ENCODE measurements at regions not wholly inside any gene's neighbourhood (a gene's known extent, or its start where the extent isn't known, plus 50 kb on each side); places are given as distances from the start of the nearest gene placed in this dataset.
A peak's percentile ranks its signal among the peaks of the same experiment; 100 is the strongest.
"Not testable (repeated sequence)": the region's sequence is repeated elsewhere in the genome, so short reads cannot be mapped to it uniquely, and the experiment has no call there.

DNA sequence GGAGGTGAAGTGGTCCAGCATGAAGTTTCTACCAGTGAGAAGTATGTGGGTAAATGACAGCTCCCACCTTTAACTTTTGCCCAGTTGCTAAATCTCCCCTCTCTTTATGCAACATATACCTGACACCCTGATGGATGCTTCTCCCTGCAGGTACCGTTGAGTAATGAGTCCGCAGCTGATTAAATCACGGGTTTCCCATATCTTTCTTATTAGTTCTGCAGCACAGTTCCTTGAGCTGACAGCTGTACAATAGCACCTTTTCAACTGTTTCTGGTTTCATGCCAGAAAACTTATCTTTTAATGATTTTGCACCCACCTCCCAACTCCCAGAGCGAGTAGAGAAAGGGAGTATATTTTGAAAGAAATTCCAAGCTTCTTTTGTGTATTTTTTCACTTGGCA lies 161.0 kb upstream of the TUT7 start:
- DNase-seq: no peak

DNA sequence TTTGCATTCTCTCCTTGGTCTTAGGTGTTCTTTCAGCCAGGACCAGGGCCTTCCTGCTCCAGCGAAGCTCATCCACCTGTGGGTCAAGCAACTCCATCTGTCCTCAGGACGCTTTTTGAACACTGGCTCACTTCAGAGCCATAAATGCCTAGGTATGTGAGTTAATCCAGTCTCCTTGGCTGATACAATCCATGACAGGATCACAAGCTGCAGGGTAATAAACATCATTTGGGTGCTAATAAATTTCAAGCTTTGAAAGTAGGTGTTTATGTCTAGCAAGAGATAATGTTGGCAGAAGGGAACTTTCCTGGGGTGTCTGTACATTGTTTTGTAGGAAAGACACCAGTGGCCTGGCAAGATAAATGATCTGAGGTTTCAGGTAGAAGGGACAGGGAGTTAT lies 159.2 kb upstream of the TUT7 start:
- DNase-seq: no peak

DNA sequence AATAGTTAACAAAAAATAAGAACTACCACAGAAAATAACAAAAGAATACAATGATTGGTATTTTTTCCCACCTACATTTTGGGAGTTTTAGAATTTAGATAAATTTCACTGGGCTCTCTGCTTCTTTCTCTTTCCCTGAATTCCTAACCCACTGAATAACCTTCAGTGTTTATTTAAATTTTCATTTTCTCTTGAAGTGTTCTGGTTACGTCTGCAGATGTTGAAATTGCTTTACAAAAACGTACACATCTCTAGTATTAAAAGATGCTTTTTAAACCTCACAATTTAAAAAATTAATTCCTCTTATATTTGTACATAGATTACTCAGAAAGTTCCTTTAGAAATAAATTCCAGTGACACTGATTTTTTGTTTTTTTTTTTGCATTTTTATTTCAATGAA lies 158.7 kb upstream of the TUT7 start:
- no peak for DNase-seq

DNA sequence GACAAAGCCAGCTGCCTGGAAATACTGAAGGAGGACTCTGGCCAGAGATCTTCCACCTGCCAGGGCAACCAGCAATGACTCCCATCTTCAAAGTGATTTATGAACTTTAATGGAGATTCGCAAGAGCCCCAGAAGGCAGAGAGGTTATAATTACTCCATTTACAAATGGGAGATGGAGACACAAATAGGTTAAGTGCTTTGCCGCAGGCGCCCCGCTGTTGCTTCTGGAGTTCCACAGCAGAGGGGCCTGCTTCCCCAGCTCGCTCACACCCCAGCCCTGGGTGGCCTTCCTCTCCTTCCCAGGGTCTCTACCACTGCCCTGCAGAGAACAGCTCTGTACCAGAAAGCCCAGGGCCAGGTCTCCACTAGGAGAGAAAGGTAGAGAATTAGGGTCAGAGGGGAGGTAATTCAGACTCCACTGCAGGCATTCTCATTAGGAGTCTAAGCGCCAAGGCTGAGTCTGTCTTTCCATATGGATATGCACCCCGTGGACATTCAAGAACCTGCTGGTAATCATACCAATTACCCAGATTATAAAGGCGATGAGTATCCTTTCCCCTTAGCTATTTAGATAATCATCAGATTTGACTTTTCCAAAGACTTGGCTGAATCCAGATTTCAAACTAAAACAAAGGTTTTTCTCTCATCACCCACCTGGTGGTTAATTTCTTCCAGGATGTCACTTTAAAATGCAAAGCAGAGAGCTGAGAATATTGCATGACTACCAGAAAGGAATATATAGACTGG lies 157.6 kb upstream of the TUT7 start:
- no peak for DNase-seq

DNA sequence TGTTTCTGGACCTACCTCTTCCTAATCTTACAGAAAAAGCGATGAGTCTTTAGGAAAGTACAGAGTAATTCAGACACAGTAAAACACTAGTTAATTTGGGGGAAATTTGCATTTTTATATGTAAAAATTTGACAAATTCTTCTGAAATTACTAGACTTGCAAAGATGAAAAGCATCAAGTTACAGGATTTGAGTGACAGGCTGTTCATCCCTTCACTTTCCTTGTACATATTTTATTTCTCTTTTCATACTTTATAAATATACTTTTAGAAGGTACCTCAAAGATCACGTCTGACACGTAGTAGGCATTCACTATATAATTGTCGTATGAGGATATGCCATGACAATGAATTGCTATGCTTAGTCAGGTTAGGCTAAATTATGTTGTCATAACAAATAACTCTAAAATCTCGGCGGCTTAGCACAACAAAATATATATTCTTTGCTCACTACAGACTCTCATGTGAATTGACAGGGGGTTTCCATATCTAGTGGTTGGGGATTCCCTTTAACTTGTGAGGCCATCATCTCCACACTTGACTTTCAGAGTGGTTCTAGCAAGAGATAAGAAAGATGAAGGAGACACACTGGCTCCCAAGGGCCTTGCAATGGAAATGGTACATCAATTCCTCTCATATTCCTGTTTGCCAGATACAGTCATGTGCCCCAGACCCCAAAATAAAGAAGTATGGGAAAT lies 154.1 kb upstream of the TUT7 start:
- DNase-seq: no peak

DNA sequence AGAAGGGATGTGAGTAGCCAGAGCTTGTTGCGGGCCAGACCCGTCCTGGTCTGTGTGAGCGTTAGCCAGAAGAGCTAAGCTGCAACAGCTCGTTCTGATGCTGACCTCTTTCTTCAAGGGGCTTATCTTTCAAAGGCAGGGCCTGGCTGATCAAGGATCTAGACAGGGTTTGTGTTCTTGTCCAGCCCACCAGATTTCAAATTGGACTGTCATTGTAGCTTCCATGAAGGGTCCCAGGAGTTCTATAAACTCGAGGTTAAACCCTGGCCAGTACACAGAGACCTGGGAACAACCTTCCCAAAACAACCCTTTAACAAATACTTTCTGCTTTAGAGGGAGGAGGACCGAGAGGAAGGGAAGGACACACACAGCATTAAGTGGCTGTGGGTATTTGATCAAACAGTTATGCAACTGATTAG lies 153.0 kb upstream of the TUT7 start:
- no peak for DNase-seq

DNA sequence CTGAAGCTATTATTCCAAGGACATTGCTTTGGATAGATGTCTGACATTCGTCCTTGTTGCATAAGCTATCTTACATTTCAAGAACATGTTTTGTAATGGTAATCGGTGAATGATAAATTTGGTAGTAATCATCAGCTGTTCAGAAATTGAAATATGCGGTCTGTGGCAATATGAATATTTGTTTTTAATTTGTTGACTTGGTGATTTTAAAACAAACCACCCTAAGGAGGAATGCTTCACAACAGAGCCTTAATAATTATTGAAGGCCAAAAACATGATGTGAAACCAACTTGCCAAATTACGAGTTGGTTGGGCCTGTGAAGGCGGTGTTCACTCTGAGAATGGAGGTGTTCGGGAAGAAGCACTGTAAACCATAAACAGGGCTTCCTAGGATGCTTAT lies 149.7 kb upstream of the TUT7 start:
- no peak for DNase-seq

DNA sequence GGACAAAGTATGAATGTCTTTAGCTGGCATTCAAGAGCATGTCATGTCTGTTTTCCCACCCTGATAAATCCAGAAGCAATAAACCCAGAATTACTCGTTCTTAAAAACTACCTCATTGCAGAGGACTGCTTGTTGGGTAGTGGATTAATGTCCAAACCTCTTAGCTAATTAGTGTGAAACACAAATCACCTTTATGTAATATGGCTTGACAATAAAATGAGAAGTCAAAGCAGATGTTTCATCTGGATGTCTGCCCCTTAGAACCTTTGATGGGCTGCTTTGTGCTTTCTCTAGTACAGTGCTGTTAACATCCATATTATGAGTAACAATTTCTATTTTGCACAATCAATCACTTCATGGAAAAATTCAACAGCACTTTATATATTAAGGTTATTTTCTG lies 149.1 kb upstream of the TUT7 start:
- DNase-seq: no peak

DNA sequence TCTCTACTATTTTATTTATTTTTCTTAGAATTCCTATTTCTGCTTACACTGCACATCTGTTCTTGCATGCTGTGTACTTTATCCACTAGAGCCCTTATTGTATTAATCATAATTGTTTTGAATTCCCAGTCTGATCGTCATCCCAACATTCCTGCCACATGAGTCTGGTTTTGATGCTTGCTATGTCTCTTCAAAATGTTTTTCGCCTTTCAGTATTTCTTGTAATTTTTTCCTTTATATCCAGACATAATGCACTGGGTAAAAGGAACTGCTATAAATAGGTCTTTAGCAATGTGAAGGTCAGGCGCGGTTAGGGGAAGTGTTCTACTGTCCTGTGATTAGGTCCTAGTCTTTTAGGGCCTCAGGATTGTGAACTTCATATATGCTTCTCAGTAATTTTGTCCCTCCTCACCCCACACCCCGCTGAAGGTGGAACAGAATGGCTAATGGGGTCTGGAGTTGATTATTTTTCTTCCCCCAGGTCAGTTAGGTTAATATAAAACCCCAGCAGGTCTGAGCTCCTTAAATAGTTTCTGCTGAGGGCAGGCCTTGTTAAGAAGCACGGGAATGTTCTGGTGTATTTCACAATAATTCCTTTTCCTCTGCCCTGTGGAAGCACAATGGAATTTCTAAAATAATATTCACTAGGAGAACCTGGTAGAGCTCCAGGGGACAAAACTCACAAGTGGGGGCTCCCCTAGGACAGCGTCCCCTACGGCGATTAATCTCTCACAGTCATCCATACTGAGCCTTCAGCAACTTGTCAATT lies 146.6 kb upstream of the TUT7 start:
- peak; percentile 91 for DNase-seq

DNA sequence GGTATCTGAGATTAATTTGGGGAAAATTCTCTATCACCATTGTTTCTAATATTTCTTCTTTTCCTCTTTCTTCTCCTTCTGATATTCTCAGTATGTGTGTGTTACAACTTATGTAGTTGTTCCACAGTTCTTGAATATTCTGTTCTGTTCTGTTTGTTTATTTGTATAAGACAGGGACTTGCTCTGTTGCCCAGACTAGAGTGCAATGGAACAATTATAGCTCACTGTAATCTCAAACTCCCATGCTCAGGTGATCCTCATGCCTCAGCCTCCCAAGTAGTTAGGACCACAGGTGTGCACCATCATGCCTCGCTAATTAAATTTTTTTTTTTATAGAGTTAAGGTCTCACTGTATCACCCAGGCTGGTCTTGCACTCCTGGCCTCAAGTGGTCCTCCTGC lies 145.8 kb upstream of the TUT7 start:
- DNase-seq: no peak

DNA sequence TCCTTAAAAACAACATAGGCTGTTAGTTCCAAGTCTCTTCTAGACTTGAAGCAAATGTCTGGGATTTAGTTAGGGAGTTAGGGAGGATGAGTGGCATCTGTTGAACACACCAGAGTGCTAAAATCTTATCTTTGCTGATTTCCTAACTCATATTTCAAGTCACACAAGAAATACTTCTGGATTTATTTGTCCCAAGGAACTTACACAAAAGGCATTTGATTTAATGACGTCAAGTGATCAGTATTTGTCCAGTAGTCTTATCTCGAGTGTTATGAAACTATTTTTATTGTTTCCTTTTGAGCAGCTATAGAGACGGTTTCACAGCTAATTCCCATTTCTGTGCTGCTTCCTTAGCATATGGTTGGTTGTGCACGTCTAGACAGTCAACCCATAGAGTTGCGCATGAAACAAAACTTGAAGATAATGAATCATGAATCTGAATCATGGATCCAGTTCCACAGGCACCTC lies 140.5 kb upstream of the TUT7 start:
- DNase-seq: no peak

DNA sequence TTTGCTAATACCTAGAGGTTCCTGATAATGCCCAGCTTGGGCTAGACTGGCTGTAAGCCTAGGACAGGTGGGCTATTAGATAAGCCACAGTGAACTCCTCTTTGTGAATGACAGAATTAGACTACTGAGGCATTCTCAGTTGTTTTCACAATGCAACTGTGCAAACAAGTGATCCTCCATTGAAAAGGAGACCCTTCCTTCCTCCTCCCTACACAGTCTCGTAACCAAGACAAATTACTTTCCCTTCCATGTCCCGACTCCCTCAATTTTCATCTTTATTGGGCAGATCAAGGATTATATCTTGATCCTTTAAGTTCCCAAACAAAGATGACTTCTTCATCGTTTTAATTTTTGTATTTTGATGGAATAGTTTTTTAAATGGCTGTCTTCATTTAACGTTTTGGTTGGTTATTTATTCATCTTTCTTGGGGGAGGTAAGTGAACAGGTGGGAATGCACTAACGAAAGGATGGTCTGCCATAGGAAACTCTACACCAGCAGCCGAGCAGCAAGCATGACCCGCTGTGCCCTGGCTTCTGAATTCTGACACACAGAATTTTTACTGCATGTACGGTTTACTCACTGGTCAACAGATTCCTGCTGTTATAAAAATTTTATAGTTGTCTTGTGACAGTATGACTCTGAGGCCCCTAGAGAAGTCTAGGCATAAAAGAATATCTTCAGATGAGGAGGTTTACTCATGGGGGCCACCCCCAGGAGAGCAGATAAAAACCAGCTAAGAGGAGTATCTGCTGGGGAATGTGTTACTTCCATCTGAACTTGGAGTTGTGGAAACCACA lies 137.5 kb upstream of the TUT7 start:
- no peak for DNase-seq

DNA sequence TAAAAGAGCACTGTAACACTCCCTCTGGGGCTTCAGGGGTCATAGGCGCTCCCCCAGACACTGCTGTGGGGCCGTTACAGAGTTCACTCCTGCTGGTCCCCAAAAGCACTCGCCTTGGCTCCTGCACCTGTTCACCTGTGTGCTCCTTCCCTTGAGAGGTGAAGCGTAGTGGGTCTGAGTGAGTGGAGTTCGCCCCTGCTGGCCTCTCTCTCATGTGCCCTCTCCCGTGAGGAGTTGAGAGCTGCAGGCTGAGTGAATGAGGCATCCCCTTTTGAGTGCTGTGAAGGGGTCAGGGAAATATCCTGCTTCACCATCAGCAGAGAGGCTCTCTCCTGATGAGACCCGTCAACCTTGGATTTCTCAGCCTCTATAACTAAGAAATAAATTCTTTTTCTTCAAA lies 134.6 kb upstream of the TUT7 start:
- DNase-seq: no peak

DNA sequence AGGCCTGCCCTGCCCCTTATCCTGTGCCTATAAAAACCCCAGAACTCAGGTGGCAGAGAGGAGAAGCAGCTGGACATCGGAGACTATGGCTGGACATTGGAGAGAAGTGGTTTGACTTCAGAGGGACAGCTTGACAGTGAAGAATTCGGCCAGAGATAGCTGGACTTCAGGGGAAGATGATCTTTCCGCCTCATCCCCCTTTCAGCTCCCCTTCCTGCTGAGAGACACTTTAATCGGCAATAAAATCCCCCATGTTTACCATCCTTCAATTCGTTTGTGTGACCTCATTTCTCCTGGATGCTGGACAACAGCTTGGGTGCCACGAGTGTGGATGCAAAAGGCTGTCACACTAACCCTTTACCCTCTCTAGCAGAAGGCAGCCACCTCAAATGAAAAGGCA lies 134.1 kb upstream of the TUT7 start:
- DNase-seq: no peak

DNA sequence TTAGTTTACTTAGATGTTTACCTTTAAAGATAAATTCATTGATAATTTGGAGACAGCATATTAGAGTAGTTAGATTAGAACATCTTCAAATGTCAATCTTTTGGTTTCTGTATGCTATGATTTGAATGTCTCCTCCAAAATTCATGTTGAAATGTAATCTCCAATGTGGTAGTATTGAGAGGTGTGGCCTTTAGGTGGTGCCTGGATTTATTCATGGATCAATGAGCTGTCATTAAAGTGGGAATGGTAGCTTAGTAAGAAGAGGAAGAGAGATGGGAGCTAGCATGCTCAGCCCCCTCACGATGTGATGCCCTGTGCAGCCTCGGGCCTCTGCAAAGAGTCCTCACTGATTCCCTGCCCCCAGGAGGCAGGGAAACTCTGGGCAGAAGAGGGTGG lies 133.6 kb upstream of the TUT7 start:
- DNase-seq: no peak

DNA sequence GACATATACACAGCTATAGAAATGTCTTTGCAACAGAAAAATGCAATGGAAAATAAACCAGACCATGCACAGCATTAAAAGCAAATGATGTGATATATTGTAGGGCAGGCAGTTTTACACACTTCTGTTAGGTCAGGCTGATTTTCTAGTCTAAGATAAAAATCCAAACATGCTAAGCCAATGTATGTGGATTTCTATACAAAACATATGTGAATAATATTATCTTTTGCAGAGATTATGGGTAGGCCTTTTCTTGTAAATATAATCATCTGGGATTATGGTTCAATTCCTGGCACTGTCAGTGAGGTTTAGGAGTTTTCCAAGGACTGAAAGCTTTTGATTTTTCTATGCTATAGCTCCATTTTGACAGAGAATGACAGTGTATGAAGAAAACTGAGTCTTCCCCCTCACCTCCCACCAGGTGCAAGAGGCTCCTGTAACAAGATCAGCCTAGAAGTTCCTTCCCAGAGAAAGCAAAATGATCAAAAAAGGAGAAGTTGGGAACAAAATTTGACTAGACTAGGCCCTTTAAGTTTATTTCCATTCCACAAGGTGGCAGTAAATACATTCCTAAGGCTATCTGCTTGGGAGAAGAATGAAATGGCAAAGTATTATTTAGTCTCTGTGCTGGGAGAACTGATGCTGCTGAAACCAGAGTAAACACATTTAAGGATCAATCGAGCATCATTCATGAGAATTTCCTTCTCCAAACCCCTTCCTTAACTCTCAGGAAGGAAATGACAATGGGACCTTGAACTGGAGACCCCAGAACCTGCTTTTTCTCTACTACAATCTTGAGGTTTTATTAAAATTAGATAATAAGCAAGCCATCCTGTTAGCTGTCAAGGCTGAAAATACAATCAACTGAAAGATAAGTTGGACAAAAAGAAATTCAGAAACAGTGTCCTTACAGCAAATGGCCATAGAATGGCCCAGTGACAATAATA lies 133.0 kb upstream of the TUT7 start:
- peak; percentile 75 for DNase-seq

DNA sequence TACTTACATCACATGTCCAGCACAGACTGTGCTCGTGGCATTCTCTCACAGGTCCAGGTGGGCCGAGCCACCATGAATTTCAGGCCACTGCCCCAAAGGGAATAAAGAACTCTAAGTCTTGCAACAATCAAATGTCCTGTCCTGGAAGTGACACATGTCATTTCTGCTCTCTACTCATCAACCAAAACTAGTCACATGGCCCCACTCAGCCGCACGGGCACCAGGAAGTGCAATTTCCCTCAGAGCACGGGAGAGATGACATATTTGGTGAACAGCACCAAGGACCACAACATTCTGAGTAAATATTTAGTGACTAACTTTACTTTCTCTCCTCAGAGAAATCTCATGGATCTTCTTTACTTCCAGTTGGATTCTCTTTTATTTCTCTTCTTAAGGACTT lies 131.1 kb upstream of the TUT7 start:
- no peak for DNase-seq

DNA sequence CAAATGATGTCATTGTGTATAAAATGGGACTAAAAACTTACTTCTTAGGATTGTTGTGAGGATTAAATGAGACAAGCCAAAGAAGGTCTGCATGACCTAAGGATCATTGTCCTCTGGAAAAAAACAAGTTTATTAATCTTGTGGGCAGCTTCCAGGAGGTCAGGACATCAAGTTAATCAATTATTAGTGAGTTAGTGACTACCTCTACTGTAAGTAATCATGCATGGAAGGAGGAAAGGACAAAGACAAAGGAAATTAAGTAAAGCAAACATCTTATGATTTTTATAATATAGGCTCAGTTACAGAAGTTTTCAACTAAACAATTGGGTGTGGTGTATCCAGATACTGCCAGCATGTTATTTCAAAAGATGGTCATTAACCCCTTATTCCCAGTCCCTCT lies 129.3 kb upstream of the TUT7 start:
- peak; percentile 44 for DNase-seq

DNA sequence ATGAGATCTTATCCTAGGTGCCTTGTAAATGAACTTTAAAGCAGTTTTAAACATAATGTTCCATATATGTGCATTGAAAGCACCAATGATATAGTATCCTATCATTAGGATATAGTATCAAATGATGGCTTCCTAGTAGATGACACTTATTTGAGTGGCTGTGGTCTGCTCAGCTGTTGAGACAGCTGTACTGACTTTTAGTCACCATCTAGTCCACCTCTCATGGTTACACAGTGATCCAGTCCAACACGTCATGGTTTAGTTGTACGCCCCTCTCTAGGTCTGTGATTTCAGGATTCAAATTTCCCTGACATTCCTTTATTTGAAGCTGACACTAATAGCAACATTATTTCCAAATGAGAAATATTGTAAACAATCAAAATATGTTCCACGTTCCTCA lies 127.3 kb upstream of the TUT7 start:
- DNase-seq: no peak

DNA sequence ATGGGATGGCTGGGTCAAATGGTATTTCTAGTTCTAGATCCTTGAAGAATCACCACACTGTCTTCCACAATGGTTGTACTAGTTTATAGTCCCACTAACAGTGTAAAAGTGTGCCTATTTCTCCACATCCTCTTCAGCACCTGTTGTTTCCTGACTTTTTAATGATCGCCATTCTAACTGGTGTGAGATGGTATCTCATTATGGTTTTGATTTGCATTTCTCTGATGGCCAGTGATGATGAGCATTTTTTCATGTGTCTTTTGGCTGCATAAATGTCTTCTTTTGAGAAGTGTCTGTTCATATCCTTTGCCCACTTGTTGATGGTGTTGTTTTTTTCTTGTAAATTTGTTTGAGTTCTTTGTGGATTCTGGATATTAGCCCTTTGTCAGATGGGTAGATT lies 121.0 kb upstream of the TUT7 start:
- not testable (repeated sequence) for DNase-seq

DNA sequence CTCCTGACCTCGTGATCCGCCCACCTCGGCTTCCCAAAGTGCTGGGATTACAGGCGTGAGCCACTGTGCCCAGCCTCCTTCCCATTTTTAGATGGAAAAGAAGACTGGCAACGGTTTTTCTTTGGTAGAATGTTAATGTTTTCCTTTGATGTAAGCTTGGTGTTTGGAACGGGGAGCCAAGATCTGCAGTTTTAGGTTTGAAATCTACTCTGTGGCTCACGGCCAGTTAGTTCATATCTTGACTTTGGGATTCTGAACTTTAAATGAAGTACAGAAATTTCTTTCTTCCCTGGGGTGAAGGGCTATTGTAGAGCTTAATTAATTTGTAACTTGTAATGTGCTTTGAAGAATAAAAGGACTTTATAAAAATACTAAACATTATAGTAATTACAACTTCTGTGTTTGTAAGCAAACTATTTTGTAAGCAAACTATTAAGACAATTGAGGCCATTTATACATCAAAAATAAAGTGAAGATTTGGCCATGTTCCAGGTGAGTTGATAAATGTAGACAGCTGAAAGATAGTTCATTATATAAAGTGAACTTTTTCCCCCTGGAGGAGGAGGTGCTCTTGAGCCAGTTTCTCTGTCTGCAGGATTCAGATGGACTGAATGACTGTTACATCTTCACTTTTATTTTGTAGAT lies 117.1 kb upstream of the TUT7 start:
- no peak for DNase-seq
